GM10248 (cell line): ENCODE measurements at regions not wholly inside any gene's neighbourhood (a gene's known extent, or its start where the extent isn't known, plus 50 kb on each side); places are given as distances from the start of the nearest gene placed in this dataset.
"Not testable (repeated sequence)": the region's sequence is repeated elsewhere in the genome, so short reads cannot be mapped to it uniquely, and the experiment has no call there.

Experiments
- CTCF ChIA-PET: fragments of 300-600 bp; sonication (Branson Sonifier 250); formaldehyde crosslinking; extraction: SDS; loops from one replicate; lab custom pipeline; 2021; ENCODE audit warnings: antibody characterized with exemption; lab: Yijun Ruan, JAX
- POLR2A ChIA-PET: fragments of 350-650 bp; sonication (Branson Sonifier 250); formaldehyde crosslinking; extraction: SDS; loops from one replicate; lab custom pipeline; 2020; ENCODE audit warnings: antibody characterized with exemption; lab: Yijun Ruan, JAX
- DNase-seq: peaks from one replicate; pipeline ENCODE4 v3.0.0; 2012; ENCODE audit errors: extremely low spot score
- TF ChIP-seq, protein P1 (sequence below): IDR thresholded peaks from 2 replicates; pipeline ENCODE4 v1.5.1; 2012; ENCODE audit warnings: mild to moderate bottlenecking, low read depth; ENCODE audit errors: extremely low read depth, missing control alignments, control extremely low read depth

DNA sequence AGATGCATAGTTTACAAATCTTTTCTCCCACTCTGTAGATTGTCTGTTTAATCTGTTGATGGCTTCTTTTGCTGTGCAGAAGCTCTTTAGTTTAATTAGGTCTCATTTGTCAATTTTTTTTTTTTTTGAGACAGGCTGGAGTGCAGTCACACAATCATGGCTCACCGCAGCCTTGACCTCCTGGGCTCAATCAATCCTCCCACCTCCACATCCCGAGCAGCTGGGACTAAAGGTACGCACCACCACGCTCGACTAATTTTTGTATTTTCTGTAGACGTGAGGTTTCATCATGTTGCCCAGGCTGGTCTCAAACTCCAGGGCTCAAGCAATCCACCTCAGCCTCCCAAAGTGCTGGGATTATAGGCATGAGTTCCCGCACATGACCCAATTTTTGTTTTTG, 1655.8 kb downstream of the REEP3 start:
- DNase-seq = no peak
- ChIA-PET CTCF (no interaction called here), POLR2A (no interaction called here)
- TF ChIP-seq, protein P1, sequence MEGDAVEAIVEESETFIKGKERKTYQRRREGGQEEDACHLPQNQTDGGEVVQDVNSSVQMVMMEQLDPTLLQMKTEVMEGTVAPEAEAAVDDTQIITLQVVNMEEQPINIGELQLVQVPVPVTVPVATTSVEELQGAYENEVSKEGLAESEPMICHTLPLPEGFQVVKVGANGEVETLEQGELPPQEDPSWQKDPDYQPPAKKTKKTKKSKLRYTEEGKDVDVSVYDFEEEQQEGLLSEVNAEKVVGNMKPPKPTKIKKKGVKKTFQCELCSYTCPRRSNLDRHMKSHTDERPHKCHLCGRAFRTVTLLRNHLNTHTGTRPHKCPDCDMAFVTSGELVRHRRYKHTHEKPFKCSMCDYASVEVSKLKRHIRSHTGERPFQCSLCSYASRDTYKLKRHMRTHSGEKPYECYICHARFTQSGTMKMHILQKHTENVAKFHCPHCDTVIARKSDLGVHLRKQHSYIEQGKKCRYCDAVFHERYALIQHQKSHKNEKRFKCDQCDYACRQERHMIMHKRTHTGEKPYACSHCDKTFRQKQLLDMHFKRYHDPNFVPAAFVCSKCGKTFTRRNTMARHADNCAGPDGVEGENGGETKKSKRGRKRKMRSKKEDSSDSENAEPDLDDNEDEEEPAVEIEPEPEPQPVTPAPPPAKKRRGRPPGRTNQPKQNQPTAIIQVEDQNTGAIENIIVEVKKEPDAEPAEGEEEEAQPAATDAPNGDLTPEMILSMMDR = no peak

DNA sequence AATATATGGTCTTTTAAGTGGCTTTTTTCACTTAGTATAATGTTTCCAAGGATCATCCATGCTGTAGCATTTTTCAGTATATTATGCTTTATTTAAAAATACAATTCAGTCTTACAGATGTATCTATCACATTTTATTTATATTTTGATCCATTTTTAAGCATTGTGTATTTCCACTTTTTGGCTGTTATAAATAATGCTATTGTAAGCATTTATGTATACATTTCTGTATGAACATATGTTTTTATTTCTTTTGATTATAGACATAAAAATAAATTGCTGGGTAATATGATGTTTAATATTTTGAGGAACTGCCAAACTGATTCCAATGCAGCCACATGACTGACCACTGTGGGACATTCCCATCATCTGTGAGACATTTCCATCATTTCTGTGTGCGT, 1662.0 kb downstream of the REEP3 start:
- POLR2A ChIA-PET = no interaction called here
- no peak for DNase-seq
- CTCF ChIA-PET = interaction anchor here (1.1 kb wide), 1 partner anchor 9 kb away, joined by 3 read pairs; no protein-coding TSS in a partner anchor
- TF ChIP-seq, protein P1 = no peak

DNA sequence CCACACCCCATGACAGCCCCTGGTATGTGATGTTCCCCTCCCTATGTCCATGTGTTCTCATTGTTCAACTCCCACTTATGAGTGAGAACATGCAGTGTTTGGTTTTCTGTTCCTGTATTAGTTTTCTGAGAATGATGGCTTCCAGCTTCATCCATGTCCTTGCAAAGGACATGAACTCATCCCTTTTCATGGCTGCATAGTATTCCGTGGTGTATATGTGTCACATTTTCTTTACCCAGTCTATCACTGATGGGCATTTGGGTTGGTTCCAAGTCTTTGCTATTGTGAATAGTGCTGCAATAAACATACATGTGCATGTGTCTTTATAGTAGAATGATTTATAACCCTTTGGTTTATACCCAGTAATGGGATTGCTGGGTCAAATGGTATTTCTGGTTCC, 1665.5 kb downstream of the REEP3 start:
- POLR2A ChIA-PET, CTCF ChIA-PET, DNase-seq: not testable (repeated sequence)

DNA sequence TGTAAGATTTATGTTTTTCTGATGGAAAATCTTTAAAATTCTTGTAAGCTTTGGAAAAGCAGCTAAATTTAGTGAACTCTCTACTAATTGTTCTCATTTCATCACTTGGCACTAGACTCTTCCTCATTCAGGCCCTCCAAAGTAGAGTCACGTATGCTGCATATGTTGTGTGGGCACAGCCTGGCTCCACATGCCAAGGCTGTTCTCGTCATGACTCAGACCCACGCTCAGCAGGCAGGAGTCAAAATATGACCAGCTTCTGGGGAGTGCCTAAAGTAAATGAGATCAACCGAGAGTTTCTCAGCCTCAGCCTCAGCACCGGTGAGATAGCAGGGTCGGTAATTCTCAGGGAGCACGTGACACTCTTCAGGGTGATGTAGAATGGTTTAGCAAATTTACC, 1672.9 kb downstream of the REEP3 start:
- CTCF ChIA-PET = no interaction called here
- DNase-seq = no peak
- TF ChIP-seq, protein P1 = no peak
- POLR2A ChIA-PET = no interaction called here

DNA sequence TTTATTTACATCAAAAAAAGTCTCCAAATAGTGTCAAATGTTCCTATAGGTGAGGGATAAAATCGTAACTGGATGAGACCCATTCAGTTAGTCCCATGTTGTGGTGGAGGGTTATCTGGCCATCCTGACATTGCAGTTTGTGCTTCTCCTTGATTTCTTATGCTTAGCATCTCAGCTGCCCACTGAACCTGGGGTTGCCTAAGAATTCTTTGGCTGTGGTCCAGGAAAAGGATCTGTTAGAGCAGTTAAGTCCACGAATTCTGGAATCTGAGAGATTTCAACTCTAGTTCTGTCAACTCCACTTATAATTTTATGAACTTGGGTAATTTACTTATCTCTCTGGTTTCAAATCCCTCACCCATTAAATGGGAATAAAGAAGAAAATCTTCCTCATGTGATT, 1673.4 kb downstream of the REEP3 start:
- DNase-seq = no peak
- ChIA-PET POLR2A (no interaction called here), CTCF (no interaction called here)
- TF ChIP-seq, protein P1 = no peak

DNA sequence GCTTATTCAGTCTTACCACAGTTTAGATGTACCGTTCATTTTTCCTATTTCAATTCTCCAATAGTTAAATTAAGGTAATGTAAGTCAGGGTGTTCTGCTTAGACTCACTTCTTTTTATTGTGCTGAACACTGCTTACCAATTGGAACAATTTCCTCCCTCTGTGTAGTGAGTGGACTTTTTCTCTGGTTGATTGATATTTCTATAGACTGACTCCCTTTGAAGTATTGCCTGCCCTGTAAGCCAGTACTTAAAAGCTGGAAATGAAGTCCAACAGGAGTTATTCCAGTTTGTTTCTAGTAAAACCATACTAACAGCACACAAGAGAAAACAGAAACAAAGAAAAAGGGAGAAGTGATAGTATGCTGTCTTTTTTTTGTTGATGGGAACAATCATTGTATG, 1674.9 kb downstream of the REEP3 start:
- CTCF ChIA-PET = interaction anchor here (1.0 kb wide), 1 partner anchor 110 kb away, joined by 3 read pairs; no protein-coding TSS in a partner anchor
- TF ChIP-seq, protein P1 = no peak
- DNase-seq = no peak
- POLR2A ChIA-PET = no interaction called here

DNA sequence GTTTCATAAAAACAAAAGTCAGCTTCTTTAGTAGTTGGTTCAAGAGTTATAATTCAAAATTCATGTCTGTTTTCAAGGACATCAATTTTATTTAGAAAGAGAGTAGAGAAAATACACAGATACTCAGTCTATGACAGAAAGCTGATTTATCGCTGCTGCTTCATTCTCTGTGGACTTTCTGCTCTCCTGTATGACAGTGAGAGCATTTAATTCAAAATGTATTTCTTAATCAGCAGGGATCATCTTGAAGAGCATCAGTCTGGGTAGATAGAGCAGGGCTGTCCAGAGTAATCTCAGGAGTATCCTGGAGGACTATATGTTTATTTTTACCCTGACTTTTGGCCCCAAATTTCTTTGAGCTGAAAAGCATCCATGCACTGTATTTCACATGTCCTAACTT, 1676.7 kb downstream of the REEP3 start:
- ChIA-PET CTCF (interaction anchor here (1.2 kb wide), 1 partner anchor 13 kb away, joined by 3 read pairs; no protein-coding TSS in a partner anchor), POLR2A (no interaction called here)
- DNase-seq = no peak
- TF ChIP-seq, protein P1 = no peak
